ENCODE measurements at regions not wholly inside any gene's neighbourhood (a gene's known extent, or its start where the extent isn't known, plus 50 kb on each side); places are given as distances from the start of the nearest gene placed in this dataset.

GRCh38 chr13:109644069-109644750 lies 142.2 kb downstream of the IRS2 start:
- no peak for DNase-seq

GRCh38 chr13:109642358-109642757 lies 144.0 kb downstream of the IRS2 start:
- peak; percentile 31 for DNase-seq

- DNase-seq, result no peak
These were observed 149.6 kb downstream of the IRS2 start for GRCh38 chr13:109636736-109637135.

- DNase-seq, result no peak
These were observed 155.3 kb downstream of the IRS2 start for GRCh38 chr13:109631069-109631468.

GRCh38 chr13:109630271-109630670 lies 156.1 kb downstream of the IRS2 start:
- DNase-seq, result no peak

- no peak for DNase-seq
These were observed 156.6 kb downstream of the IRS2 start for GRCh38 chr13:109629737-109630136.

- DNase-seq, result no peak
These were observed 158.1 kb downstream of the IRS2 start for GRCh38 chr13:109628251-109628699.

GRCh38 chr13:109627649-109628048 lies 158.7 kb downstream of the IRS2 start:
- DNase-seq, result no peak

- DNase-seq, result peak; percentile 15
These were observed 159.8 kb downstream of the IRS2 start for GRCh38 chr13:109626386-109627171.

GRCh38 chr13:109625156-109625555 lies 161.2 kb downstream of the IRS2 start:
- DNase-seq, result no peak

- DNase-seq, result no peak
These were observed 164.4 kb downstream of the IRS2 start for GRCh38 chr13:109622006-109622405.

GRCh38 chr13:109615721-109616420 lies 170.5 kb downstream of the IRS2 start:
- DNase-seq, result no peak

- no peak for DNase-seq
These were observed 174.3 kb downstream of the IRS2 start for GRCh38 chr13:109611912-109612691.

GRCh38 chr13:109610517-109610916 lies 175.9 kb downstream of the IRS2 start:
- peak; percentile 58 for DNase-seq

- DNase-seq, result no peak
These were observed 177.9 kb downstream of the IRS2 start for GRCh38 chr13:109608503-109608902.

GRCh38 chr13:109608059-109608458 lies 178.3 kb downstream of the IRS2 start:
- DNase-seq, result no peak

GRCh38 chr13:109606520-109606919 lies 179.9 kb downstream of the IRS2 start:
- no peak for DNase-seq

GRCh38 chr13:109605846-109606245 lies 180.5 kb downstream of the IRS2 start:
- DNase-seq, result no peak

- DNase-seq, result no peak
These were observed 181.5 kb downstream of the IRS2 start for GRCh38 chr13:109604894-109605293.

GRCh38 chr13:109602356-109602755 lies 184.0 kb downstream of the IRS2 start:
- DNase-seq, result no peak

- no peak for DNase-seq
These were observed 186.3 kb downstream of the IRS2 start for GRCh38 chr13:109599901-109600657.

GRCh38 chr13:109595471-109595870 lies 190.9 kb downstream of the IRS2 start:
- DNase-seq, result no peak

Data from NCI-H82 (cell line).